IPS-18a (cell line): ENCODE measurements at regions not wholly inside any gene's neighbourhood (a gene's known extent, or its start where the extent isn't known, plus 50 kb on each side); places are given as distances from the start of the nearest gene placed in this dataset.

Source experiments
- H3K27ac ChIP-seq: one replicate; pipeline ENCODE4 v1.5.1; 2013; ENCODE audit warnings: low read length
- H3K27me3 ChIP-seq: one replicate; pipeline ENCODE4 v1.6.1; 2013; ENCODE audit warnings: mild to moderate bottlenecking, low read length; ENCODE audit not compliant: control insufficient read depth, insufficient read depth
- H3K36me3 ChIP-seq: one replicate; pipeline ENCODE4 v1.6.1; 2013; ENCODE audit warnings: low read depth, low read length; ENCODE audit not compliant: control insufficient read depth
- H3K4me1 ChIP-seq: one replicate; pipeline ENCODE4 v1.6.1; 2013; ENCODE audit warnings: low read depth, low read length; ENCODE audit not compliant: control insufficient read depth
- H3K4me3 ChIP-seq: one replicate; pipeline ENCODE4 v1.5.1; 2013; ENCODE audit warnings: low read length
- H3K9ac ChIP-seq: one replicate; pipeline ENCODE4 v1.6.1; 2013; ENCODE audit warnings: mild to moderate bottlenecking, low read length, moderate library complexity
- H3K9me3 ChIP-seq: one replicate; pipeline ENCODE4 v1.6.1; 2013; ENCODE audit warnings: low read depth, low read length; ENCODE audit not compliant: control insufficient read depth

GRCh38 chr14:101225157-101226152, 321.9 kb upstream of the RTL1 start:
- Histone ChIP-seq H3K36me3 (no peaks in the 10 kb centered on the region), H3K4me1 (peaks cover 19% of the 10 kb centered on the region), H3K9ac (no peak overlapping the region), H3K9me3 (no peaks in the 10 kb centered on the region), H3K27me3 (no peaks in the 10 kb centered on the region), H3K27ac (no peak overlapping the region), H3K4me3 (no peak overlapping the region)

GRCh38 chr14:101226265-101226602, 322.7 kb upstream of the RTL1 start:
- H3K4me3 ChIP-seq, result no peak overlapping the region
- H3K4me1 ChIP-seq, result peaks cover 19% of the 10 kb centered on the region
- no peak overlapping the region for H3K9ac ChIP-seq
- no peaks in the 10 kb centered on the region for H3K9me3 ChIP-seq
- no peaks in the 10 kb centered on the region for H3K36me3 ChIP-seq
- H3K27ac ChIP-seq, result no peak overlapping the region
- H3K27me3 ChIP-seq, result no peaks in the 10 kb centered on the region

- Histone ChIP-seq H3K27ac (no peak overlapping the region), H3K4me1 (peaks cover 19% of the 10 kb centered on the region), H3K9ac (no peak overlapping the region)
These were observed 323.3 kb upstream of the RTL1 start for GRCh38 chr14:101226603-101227425.

GRCh38 chr14:101227611-101228594, 324.4 kb upstream of the RTL1 start:
- Histone ChIP-seq H3K9me3 (no peaks in the 10 kb centered on the region), H3K4me3 (no peak overlapping the region), H3K9ac (no peak overlapping the region), H3K4me1 (peaks cover 9% of the 10 kb centered on the region), H3K27ac (no peak overlapping the region), H3K27me3 (no peaks in the 10 kb centered on the region), H3K36me3 (no peaks in the 10 kb centered on the region)

More at GRCh38 chr14:101226603-101227425, 323.3 kb upstream of the RTL1 start:
- H3K4me3 ChIP-seq, result no peak overlapping the region
- H3K36me3 ChIP-seq, result no peaks in the 10 kb centered on the region
- no peaks in the 10 kb centered on the region for H3K27me3 ChIP-seq
- H3K9me3 ChIP-seq, result no peaks in the 10 kb centered on the region

- no peak overlapping the region for H3K9ac ChIP-seq
- H3K27ac ChIP-seq, result no peak overlapping the region
- H3K4me1 ChIP-seq, result no peaks in the 10 kb centered on the region
- no peaks in the 10 kb centered on the region for H3K9me3 ChIP-seq
- H3K4me3 ChIP-seq, result no peak overlapping the region
- H3K27me3 ChIP-seq, result no peaks in the 10 kb centered on the region
- H3K36me3 ChIP-seq, result no peaks in the 10 kb centered on the region
These were observed 325.5 kb upstream of the RTL1 start for GRCh38 chr14:101228949-101229541.

- Histone ChIP-seq H3K36me3 (no peaks in the 10 kb centered on the region), H3K4me3 (no peak overlapping the region), H3K27me3 (no peaks in the 10 kb centered on the region), H3K4me1 (no peaks in the 10 kb centered on the region), H3K9ac (no peak overlapping the region), H3K9me3 (no peaks in the 10 kb centered on the region), H3K27ac (no peak overlapping the region)
These were observed 326.1 kb upstream of the RTL1 start for GRCh38 chr14:101229666-101230065.

- Histone ChIP-seq H3K9ac (no peak overlapping the region), H3K9me3 (no peaks in the 10 kb centered on the region), H3K36me3 (no peaks in the 10 kb centered on the region), H3K4me3 (no peak overlapping the region), H3K27ac (no peak overlapping the region), H3K27me3 (no peaks in the 10 kb centered on the region), H3K4me1 (no peaks in the 10 kb centered on the region)
These were observed 326.8 kb upstream of the RTL1 start for GRCh38 chr14:101230161-101230850.

- no peaks in the 10 kb centered on the region for H3K4me1 ChIP-seq
- no peak overlapping the region for H3K4me3 ChIP-seq
- H3K36me3 ChIP-seq, result no peaks in the 10 kb centered on the region
- no peaks in the 10 kb centered on the region for H3K27me3 ChIP-seq
- H3K27ac ChIP-seq, result no peak overlapping the region
- H3K9me3 ChIP-seq, result no peaks in the 10 kb centered on the region
- no peak overlapping the region for H3K9ac ChIP-seq
These were observed 327.5 kb upstream of the RTL1 start for GRCh38 chr14:101230851-101231550.

- Histone ChIP-seq H3K9me3 (no peaks in the 10 kb centered on the region), H3K9ac (no peak overlapping the region), H3K27me3 (no peaks in the 10 kb centered on the region), H3K4me1 (no peaks in the 10 kb centered on the region), H3K27ac (no peak overlapping the region), H3K4me3 (no peak overlapping the region), H3K36me3 (no peaks in the 10 kb centered on the region)
These were observed 328.3 kb upstream of the RTL1 start for GRCh38 chr14:101231828-101232227.
